GM21390 (cell line): ENCODE measurements at regions not wholly inside any gene's neighbourhood (a gene's known extent, or its start where the extent isn't known, plus 50 kb on each side); places are given as distances from the start of the nearest gene placed in this dataset.
A peak's percentile ranks its signal among the peaks of the same experiment; 100 is the strongest.

Experiments
- ATAC-seq: cut with Tn5 transposase; IDR thresholded peaks from one replicate; pipeline ENCODE4 v1.9.1; 2021; ENCODE audit not compliant: unreplicated experiment

DNA sequence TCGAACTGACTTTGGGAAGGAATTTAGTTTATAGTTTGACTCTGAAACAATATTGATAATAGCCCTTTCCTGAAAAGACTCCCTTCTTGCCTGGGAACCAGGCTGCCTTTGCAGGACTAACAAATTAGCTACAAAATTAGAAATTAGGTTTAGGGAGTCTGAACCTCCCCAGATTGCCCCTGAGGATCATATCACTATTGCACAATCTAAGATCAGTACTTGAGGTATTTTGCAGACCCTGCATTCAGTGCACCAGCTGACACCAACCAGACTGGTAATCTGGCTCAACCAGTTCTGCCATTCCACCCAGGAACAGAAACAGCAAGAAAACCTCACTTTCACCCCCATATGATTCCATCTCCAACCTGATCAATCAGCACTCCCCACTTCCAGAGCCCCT is 131.8 kb upstream of the GALNT5 start:
- no peak for ATAC-seq

DNA sequence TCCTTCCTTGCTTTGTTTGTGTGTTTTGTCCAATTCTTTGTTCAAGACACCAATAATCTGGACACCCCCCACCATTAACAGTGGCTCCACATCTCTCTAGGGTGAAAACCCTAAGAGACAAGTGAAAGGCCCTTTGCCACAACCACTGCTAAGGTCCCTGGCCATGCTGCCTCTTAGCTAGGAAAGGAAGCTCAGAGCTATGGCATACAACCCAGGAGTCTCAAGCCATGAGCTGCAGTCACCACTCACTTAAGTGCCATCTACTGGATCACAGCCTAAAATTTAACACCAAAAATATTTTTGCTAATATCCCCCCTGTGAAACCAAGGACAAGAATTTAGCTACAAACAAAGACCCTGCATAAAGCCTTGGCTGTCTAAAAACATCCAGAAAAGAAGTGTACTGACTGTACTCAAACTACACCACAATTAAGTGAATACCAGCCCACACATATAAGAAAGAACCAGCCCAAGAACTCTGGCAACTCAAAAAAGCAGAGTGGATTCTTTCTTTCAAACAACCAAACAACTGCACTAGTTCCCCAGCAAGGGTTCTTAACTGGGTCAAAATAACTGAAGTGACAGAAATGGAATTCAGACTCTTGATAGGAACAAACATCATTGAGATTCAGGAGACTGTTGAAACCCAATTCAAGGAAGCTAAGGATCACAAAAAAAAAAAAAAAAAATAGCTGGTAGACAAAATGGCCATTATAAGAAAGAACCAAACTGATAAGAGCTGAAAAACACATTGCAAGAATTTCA is 130.1 kb upstream of the GALNT5 start:
- no peak for ATAC-seq

DNA sequence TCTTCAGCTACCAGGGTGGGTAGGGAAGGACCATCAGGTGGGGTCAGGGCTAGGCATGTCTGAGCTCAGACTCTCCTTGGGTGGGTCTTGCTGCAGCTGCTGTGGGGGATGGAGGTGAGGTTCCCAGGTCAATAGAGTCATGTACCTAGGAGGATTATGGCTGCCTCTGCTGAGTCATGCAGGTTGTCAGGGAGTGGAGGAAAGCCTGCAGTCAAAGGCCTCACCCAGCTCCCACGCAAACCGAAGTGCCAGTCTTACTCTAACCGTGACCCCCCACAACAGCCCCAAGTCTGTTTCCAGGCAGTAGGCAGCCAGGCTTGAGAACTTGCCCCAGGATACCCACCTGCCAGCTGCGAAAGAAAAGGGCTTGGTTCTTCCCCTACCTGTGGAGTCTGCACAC is 113.6 kb upstream of the GALNT5 start:
- no peak for ATAC-seq

DNA sequence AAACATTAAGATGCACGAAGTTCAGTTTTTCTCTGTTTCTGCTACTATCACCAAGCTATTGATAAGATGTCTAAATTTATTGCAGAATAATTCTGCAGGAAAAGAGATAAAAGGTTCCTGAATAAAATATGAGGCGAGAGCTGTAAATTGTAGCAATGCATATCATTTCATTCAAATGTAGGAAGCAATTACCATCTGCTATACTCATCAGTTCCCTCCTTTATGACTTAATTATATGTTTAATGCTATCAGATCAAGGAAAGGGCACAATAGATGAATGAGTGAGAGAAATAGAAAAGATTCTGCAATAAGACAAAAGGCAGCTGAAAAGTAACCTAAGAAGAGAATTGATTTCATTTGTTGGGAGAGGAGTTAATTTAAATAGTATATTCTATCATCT is 108.2 kb upstream of the GALNT5 start:
- no peak for ATAC-seq

DNA sequence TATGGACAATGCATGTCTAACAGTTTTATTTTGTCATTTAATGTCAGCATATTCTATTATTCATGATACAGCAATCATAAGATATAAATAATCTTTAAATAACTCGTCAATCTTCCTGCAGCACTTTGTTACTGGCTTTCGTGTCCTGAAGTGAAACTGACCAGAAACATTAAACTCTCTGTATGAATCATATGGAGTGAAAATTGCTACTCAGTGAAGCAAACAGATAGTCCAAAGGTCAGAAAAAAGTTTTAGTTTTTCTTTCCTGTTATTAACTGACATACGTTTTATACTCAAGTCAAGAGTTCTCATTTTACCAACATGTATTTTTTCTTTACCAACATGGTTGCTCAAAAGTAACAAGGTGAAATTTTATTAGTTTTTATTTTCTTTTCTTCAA is 106.8 kb upstream of the GALNT5 start:
- ATAC-seq: peak; percentile 95

DNA sequence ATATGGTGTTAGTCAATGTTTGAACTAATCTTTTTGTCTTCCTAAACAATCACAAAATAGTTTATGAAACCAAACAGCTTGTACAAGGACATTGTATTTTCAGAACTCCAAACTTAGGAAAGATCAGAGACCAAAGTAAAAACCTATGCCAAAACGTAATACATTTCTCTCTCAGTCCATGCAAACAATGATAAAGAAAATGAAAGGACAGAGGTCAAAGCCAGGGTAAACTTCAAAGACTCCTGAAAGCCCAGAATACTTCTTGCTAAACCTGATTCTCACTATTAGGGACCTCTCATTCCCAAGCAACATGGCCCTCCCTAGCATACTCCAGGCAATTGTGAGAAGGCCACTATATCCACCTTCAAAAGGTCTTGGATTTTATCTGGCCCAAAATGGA is 105.1 kb upstream of the GALNT5 start:
- ATAC-seq: no peak

DNA sequence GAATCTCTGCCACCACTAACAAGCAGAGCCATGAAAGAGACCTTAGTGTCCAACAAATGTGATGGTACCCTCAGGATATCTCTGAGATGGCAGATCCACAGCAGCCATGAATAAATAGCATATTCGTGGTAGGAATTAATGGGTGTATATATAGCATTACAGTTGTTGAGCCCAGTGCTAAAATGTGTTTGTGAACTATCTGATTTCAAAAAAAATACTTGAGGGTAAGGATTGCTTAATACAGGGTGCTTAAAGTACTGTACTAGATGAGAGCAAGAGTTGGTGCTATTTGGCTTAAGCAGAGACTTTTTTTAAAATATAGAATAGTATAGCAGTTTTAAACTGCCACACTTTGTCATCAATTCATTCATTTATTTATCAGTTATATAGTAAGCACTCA is 101.5 kb upstream of the GALNT5 start:
- no peak for ATAC-seq

DNA sequence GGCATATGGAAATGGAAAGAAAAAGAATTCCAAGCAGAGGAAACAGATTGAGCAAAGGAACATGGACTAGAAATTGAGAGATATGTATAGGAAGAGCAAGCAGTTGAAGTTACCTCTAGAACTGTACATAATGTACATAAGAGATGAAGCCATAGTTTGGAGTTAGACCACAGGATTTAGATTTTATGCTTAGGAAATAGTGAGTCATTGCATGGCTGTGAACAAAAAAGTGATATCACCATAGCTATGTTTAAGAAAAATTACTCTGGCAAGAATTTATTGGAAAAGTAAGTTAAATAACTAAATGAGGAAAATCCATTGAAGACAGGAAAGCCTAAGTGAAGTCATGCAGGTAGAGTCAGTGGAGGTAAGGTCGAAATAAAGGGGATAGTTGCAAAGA is 99.4 kb upstream of the GALNT5 start:
- ATAC-seq: no peak

DNA sequence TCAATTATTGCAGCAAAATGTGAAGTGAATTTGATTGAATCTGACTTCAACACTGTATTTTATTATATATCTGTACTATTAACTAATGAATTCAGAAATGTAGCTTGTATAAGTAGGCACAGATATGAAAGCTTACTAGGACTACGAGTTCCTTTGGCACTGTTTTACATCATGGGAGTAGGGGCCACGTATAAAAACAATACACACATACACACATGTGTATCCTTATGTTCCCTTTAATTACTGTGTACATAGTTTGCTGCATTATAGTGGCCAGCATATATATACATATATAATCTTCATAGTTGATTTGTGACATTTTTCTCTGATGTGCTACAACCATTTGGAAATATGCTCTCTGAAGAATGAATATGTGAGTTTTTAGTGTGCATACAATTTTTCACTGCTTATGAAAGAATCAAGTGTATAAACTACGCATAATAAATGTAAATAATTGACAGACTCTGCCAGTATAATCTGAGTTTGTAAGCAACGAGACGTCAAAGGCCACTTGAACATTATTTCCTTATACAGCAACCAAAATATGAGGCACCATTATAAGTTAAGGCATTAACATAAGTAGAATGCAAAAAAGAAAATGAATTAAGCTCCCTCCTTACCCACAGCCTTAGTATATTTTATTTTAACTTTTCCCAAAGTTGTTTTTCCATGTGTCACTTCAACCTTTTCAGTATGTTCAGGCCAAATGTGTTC is 98.1 kb upstream of the GALNT5 start:
- ATAC-seq: no peak

DNA sequence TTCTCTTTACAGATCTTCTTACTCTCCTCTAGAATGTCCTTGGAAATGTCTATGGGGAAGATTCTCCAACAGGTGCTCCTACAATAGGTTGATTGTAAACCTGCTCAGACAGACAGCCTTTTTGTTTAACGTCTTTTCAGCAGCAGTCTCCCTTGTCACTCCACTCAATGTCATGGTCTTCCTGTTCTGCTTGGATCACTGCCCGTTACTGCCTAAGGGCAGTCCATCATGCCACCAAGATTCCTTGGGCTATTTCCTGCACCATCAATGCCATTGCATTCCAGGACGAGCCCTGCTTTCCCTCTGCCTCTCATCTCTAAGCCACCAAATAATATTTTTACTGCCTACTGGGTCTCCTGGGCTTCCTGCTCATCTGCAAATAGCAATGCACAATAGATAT is 97.4 kb upstream of the GALNT5 start:
- no peak for ATAC-seq

DNA sequence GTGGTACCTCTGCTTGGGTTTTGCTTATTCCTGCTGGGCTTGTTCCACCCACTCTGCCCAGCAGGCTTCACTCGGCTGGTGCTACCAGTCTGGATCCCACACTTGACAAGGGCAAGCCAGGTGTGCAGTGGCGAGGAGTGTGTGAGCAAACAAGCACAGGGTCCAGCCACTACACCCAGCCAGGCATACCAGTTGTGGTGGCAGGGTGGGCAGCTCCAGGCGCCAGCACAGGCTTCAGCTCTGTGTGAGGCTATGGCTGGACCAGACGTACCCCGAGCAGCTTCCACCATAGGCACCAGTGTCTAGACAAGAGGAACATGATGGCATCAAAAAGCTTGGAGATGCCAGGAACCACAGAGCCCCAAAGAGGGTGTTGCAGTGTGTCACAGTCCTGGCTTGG is 93.1 kb upstream of the GALNT5 start:
- no peak for ATAC-seq

DNA sequence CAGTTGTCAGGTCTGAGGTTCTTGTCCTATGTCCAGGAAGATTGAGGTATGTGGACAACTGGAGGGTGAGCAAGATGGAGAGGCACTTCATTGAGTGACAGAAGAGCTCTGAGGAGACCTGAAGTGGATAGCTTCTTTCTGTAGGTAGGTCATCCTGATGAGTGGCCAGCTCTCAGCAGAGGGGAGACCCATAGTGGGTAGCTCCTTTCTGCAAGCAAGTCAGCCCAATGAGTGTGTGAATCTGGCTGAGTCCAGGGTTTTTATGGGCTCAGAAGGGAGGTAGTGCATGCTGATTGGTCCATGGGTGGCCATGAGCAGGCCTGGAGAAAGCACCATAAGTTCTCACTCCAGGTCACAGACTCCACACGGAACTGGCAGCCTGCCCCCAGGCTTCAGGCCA is 92.6 kb upstream of the GALNT5 start:
- ATAC-seq: no peak

DNA sequence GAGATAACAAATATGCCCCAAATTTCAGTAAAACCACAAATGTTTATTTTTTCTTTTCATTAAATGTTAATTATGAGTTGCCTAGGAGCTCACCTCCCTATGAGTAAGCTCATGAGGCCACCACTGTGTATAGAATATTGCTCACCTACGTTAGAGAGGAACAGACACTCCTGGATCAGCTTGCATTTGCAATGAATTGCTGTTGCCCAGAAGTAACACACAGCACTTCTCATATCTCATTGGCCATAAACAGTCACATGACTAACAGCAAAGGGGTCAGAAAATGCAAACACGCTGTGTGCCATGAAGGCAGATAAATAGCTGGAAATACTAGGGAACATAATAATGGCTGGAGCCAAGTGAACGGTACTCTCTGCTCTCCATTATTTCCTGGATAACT is 89.0 kb upstream of the GALNT5 start:
- ATAC-seq: no peak

DNA sequence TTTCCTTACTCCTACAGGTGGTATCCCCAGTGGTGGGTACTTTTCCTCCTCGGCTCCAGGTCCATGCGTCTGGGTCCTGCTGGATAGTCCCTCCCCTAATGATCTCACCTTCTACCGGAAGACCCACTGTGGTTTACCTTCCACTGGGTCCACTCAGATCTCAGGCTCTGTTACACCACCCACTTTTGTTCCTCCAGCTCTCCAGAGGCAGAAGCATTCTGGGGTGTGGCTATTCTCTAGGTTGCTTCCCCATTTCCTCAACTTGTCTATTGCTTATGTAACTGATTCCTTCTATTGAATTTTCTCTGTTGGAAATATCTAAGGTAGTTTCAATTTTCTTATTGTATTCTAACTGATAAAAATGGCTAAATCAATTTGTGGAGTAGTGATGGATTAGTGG is 87.6 kb upstream of the GALNT5 start:
- no peak for ATAC-seq

DNA sequence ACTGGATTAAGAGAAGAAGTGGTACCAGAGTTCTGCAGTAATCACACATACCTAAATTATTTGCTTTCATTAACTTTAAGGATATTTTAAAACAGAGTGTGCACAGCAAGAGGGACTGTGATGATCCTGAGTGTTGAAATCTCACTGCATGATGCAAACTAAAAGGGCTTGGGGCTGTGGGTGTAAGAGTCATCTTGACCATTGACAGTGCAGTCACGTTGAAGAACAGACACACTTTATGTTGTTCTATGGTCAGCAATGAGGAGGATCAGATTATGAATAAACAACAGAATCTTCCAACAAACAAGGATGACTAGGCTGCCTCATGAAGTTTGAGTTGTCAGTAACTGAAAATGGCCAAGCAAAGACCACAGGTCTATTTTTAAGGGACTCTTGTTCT is 87.2 kb upstream of the GALNT5 start:
- ATAC-seq: no peak

DNA sequence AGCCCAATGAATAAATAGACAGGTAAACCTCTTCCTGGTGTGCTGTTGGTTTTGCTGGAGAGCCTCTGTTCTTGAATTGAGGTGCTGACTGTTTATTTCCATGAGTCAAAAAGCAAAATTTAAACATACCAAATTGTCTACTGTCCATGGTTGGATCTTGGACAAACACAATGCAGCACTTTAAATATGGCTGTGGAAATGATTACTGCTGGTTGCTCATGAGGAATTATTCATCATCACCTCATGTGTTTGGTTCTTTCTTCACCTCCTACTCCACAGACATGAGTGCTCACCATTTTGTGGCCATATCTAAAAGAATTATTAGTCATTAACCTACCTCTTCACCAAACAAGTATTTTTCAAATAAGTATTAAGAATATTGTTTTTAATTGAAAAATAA is 85.3 kb upstream of the GALNT5 start:
- ATAC-seq: no peak

DNA sequence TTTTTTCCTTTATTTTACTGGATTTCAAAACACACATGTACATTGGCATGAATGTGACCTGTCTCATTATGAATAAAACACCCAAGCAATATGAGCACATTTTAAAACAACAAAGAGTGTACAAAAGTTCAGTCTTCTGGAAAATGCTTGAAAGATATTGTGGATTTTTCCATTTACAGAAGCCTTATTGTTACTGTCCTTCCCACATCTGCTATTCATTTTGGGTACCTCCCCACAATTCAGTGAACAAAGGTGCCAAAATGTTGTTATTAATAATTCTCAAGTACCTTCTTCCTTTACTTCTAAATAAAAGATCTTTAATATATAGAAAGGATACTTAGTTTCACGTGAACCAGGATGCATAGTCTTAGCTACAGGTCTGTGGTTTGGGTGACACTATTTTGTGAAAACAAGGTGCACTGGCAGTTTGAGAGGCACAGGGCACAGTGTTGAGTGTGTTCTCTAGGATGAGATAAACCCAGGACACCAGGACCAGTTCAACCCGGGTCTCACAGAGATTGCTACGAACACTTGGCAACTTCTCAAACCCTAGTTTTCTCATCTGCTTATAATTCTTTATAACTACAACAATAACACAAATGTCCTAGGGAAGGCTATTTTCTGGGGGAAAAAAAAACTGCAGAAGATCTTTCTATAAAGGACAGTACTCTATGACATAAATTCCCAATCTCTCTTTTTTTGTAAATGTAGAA is 84.5 kb upstream of the GALNT5 start:
- no peak for ATAC-seq

DNA sequence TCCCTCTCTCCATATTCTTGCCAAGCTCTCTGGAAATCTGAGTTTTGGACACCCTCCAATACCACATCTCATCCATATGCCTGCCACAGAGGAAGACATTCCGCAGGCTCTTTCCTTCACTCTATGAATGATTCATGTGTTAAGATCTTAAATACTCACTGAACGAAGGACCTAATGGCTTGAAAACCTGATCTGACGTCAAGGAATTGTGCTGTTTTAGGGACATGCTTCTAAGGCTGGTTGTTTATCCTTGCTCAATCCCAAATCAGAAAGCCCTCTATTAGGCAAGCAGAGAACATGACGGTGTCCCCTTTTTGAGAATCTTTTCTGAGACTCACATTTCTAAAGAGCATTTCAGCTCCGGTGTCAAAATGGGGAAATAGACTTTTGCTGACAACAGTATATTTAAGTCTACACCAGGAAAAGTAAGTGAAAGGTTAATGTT is 83.7 kb upstream of the GALNT5 start:
- ATAC-seq: no peak

DNA sequence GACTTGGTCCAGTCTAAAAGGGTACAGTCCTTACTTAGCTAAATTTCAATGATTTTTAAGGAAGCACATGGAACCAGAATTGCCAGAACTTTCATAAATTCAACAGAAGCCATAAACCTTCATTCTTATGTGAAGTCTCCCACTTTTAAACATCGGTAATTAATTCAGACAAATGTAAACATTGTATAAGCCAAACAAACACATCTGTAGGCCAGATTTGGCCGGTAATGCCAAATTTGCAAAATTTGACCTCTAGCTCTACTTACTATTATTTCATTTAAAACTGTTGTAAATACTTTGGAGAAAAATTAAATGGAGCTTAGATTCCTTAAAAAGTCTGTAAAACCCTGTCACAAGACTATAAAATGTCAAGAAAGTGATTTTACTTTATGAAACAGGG is 83.2 kb upstream of the GALNT5 start:
- ATAC-seq: no peak

DNA sequence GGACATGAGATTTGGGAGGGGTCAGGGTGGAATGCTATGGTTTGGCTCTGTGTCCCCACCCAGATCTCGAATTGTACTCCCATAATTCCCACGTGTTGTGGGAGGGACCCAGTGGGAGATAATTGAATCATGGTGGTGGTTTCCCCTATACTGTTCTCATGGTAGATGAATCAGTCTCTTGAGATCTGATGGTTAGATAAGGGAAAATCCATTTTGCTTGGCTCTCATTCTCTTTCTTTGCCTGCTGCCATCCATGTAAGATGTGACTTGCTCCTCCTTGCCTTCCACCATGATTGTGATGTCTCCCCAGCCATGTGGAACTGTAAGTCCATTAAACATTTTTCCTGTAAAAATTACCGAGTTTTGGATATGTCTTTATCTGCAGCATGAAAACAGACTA is 80.9 kb upstream of the GALNT5 start:
- no peak for ATAC-seq

DNA sequence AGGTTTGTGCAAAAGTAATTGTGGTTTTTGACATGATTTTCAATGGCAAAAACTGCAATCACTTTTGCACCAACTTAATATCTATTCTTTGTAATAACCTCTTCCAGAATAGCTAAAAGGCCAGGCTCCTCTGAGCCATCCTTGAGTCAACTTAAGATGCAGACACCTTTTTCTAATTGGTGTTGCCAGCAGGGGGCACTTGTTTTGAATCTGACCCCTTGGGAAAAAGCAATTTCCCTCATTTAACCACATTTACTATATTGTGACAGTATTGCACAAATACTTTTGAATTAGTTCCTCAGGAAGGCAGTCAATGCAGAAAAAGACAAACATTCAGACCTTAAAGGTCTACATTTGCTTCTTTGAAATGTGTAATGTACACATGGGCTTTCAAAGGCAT is 78.6 kb upstream of the GALNT5 start:
- ATAC-seq: no peak
